Stimulated activated naive B cell treated with anti-CD40 and anti-IgM and Interleukin-4, amounts not matched to agents 10 μg/mL and 1 μg/mL and 100 μg/mL, for 72 hours (primary cell): ENCODE measurements at regions not wholly inside any gene's neighbourhood (a gene's known extent, or its start where the extent isn't known, plus 50 kb on each side); places are given as distances from the start of the nearest gene placed in this dataset.
A peak's percentile ranks its signal among the peaks of the same experiment; 100 is the strongest.
"Not testable (repeated sequence)": the region's sequence is repeated elsewhere in the genome, so short reads cannot be mapped to it uniquely, and the experiment has no call there.

Experiments used
- ATAC-seq, 2 donors: fragments of 150-1000 bp; cut with Tn5 transposase; replicated peaks; 2 replicates each; pipeline ENCODE4 v1.10.0; 2021; ENCODE audit warnings: moderate library complexity in 1 of 2
- DNase-seq: peaks from one replicate; pipeline ENCODE4 v3.0.0; 2021
- H3K27ac Mint-ChIP-seq: one replicate; pipeline ENCODE4 v1.8.0; 2022; ENCODE audit warnings: mild to moderate bottlenecking, mixed read lengths
- H3K27me3 Mint-ChIP-seq, 2 donors: one replicate each; pipeline ENCODE4 v1.8.0; 2022; ENCODE audit warnings: mixed read lengths in 2 of 2
- H3K36me3 Mint-ChIP-seq, 2 donors: one replicate each; pipeline ENCODE4 v1.8.0; 2022; ENCODE audit warnings: mixed read lengths in 2 of 2, mild to moderate bottlenecking in 1 of 2
- H3K4me1 Mint-ChIP-seq, 2 donors: one replicate each; pipeline ENCODE4 v1.8.0; 2022; ENCODE audit warnings: mixed read lengths in 2 of 2, mild to moderate bottlenecking in 1 of 2
- H3K4me3 Mint-ChIP-seq, 2 donors: one replicate each; pipeline ENCODE4 v1.8.0; 2022; ENCODE audit warnings: mild to moderate bottlenecking in 2 of 2, mixed read lengths in 2 of 2, moderate library complexity in 1 of 2
- H3K9me3 Mint-ChIP-seq, 2 donors: one replicate each; pipeline ENCODE4 v1.8.0; 2022; ENCODE audit warnings: mixed read lengths in 2 of 2, mild to moderate bottlenecking in 1 of 2

GRCh38 chr4:77501851-77502250, 103.8 kb upstream of the CXCL13 start:
- H3K27ac Mint-ChIP-seq, result no peak overlapping the region
- no peaks in the 10 kb centered on the region for H3K27me3 Mint-ChIP-seq
- peaks cover 3 to 6% of the 10 kb centered on the region in 2 donors for H3K4me1 Mint-ChIP-seq
- no peaks in the 10 kb centered on the region for H3K9me3 Mint-ChIP-seq
- H3K36me3 Mint-ChIP-seq, result no peaks in the 10 kb centered on the region
- DNase-seq, result no peak
- H3K4me3 Mint-ChIP-seq, result no peak overlapping the region
- ATAC-seq, result no peak

DNA sequence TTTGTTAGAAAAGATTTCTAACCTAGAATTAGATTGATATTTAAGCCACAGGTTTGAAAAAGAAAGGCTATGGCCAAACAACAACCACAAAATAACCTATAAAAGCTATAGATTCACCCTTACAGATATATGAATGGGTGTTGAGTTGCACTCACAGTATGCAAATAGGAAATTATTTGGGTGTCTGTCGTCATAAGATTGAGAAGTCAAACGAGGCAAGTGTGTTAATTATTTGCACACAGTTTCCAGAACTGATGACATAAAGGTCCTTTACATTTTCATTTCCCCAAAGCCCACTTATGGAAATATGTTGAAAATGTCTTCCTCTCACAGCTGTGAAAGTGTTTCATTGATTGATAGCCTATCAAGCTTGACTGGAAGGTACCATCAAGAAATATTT, 101.2 kb upstream of the CXCL13 start:
- no peak overlapping the region for H3K4me3 Mint-ChIP-seq
- no peaks in the 10 kb centered on the region for H3K27me3 Mint-ChIP-seq
- ATAC-seq (peak; percentile 53), DNase-seq (no peak)
- H3K4me1 Mint-ChIP-seq, result peaks cover 7 to 12% of the 10 kb centered on the region in 2 donors
- no peak overlapping the region for H3K27ac Mint-ChIP-seq
- no peaks in the 10 kb centered on the region for H3K9me3 Mint-ChIP-seq
- H3K36me3 Mint-ChIP-seq, result no peaks in the 10 kb centered on the region

DNA sequence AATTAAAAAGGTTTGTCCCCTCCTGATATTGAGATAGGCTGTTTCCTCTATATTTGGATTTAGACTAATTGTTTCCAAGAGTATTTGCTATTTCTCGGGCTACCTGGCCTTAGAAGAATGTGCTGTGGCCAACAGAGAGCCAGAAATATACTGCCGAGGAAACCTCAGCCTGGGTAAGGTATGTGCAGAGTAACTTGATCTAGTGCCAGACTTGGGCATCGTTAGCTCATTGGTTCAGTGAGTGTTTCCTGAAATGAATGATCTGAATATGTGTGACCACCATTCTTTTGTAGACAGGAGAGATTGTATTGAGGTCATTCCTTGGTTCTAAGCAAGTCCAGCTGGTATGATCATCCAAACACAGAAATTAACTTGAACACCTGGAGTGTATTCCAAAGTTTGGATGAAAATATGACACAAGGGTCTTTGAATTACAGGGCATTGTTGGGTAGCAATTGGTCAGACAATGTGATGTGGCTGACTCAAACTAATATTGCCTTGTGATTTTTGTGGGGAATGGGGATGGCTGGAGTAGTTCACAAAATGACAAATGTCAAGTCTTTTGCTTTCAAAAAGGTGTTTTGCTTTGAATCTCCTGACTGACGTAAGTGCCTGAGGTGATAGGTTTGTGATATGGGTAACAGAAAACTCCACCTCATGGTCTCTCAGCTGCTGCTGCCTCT, 100.2 kb upstream of the CXCL13 start:
- ATAC-seq (peak in 1 of 2 donors; percentile 31), DNase-seq (no peak)
- H3K27ac Mint-ChIP-seq, result no peak overlapping the region
- peaks cover 7 to 12% of the 10 kb centered on the region in 2 donors for H3K4me1 Mint-ChIP-seq
- no peaks in the 10 kb centered on the region for H3K27me3 Mint-ChIP-seq
- H3K9me3 Mint-ChIP-seq, result no peaks in the 10 kb centered on the region
- H3K36me3 Mint-ChIP-seq, result no peaks in the 10 kb centered on the region
- no peak overlapping the region for H3K4me3 Mint-ChIP-seq

DNA sequence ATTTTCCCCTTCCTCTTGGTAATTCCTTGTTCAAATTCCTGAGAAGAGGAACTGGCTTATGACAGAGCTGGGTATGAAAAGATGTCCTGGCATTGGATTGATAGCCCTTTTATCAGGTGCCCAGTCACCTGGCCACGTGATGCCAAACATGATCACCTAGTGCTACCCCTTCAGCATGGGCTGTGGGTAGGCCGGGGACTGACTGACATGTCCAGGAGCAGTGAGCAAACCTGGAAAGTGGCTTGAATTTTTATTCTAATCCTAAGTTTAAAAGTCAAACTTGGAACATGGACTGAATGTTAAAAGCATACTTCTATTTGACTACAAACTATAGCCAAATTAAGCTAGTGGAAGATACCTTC, 99.7 kb upstream of the CXCL13 start:
- no peaks in the 10 kb centered on the region for H3K27me3 Mint-ChIP-seq
- no peaks in the 10 kb centered on the region for H3K36me3 Mint-ChIP-seq
- H3K27ac Mint-ChIP-seq, result no peak overlapping the region
- H3K9me3 Mint-ChIP-seq, result no peaks in the 10 kb centered on the region
- peaks cover 7 to 12% of the 10 kb centered on the region in 2 donors for H3K4me1 Mint-ChIP-seq
- ATAC-seq (no peak), DNase-seq (no peak)
- H3K4me3 Mint-ChIP-seq, result no peak overlapping the region

DNA sequence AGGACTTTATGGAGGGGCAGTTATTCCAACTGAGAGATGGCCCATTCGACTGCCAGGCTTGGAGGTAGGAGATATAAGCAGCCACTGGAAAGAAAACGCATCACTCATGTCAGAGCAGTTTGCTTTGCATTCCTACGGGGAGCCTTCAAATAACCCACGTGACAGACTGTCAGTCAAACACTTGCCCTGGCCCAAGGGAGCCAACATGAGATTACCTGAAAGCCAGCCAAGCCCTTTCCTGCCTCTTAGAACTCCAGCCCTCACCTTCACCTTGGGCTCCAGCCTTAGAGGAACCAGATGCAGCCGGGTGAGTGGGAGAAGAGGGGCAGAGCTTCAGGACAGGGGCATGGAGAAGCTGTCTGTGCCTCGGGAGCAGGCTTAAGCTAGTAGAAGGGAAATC, 95.3 kb upstream of the CXCL13 start:
- DNase-seq (no peak), ATAC-seq (no peak)
- H3K36me3 Mint-ChIP-seq, result no peaks in the 10 kb centered on the region
- peaks cover 4 to 6% of the 10 kb centered on the region in 2 donors for H3K4me1 Mint-ChIP-seq
- no peak overlapping the region for H3K27ac Mint-ChIP-seq
- no peak overlapping the region for H3K4me3 Mint-ChIP-seq
- no peaks in the 10 kb centered on the region for H3K27me3 Mint-ChIP-seq
- H3K9me3 Mint-ChIP-seq, result no peaks in the 10 kb centered on the region

- Mint-ChIP-seq H3K4me1 (no peaks in the 10 kb centered on the region), H3K27me3 (peaks cover 7 to 12% of the 10 kb centered on the region in 2 donors)
Measured at GRCh38 chr4:77525538-77525937, 80.1 kb upstream of the CXCL13 start.

GRCh38 chr4:77527900-77528299, 77.7 kb upstream of the CXCL13 start:
- H3K36me3 Mint-ChIP-seq, H3K9me3 Mint-ChIP-seq, ATAC-seq, H3K4me1 Mint-ChIP-seq, H3K27ac Mint-ChIP-seq, H3K4me3 Mint-ChIP-seq, DNase-seq: not testable (repeated sequence)
- peaks cover 7 to 10% of the 10 kb centered on the region in 2 donors for H3K27me3 Mint-ChIP-seq

More at GRCh38 chr4:77525538-77525937, 80.1 kb upstream of the CXCL13 start:
- DNase-seq (no peak), ATAC-seq (no peak)
- Mint-ChIP-seq H3K36me3 (peaks cover 0 to 4% of the 10 kb centered on the region in 2 donors), H3K4me3 (no peak overlapping the region), H3K9me3 (peaks cover 0 to 2% of the 10 kb centered on the region in 2 donors), H3K27ac (no peak overlapping the region)

- ATAC-seq (no peak), DNase-seq (no peak)
- Mint-ChIP-seq H3K9me3 (peaks cover 4 to 12% of the 10 kb centered on the region in 2 donors), H3K27me3 (no peaks in the 10 kb centered on the region), H3K4me1 (no peaks in the 10 kb centered on the region), H3K27ac (no peak overlapping the region), H3K36me3 (peaks cover 4 to 6% of the 10 kb centered on the region in 2 donors), H3K4me3 (no peak overlapping the region)
Measured at GRCh38 chr4:77538144-77538543, 67.5 kb upstream of the CXCL13 start.

- H3K4me3 Mint-ChIP-seq, result no peak overlapping the region
- ATAC-seq, result no peak
- H3K9me3 Mint-ChIP-seq, result peaks cover 4 to 12% of the 10 kb centered on the region in 2 donors
- H3K27me3 Mint-ChIP-seq, result no peaks in the 10 kb centered on the region
- H3K36me3 Mint-ChIP-seq, result peaks cover 4 to 6% of the 10 kb centered on the region in 2 donors
- no peak for DNase-seq
- H3K4me1 Mint-ChIP-seq, result no peaks in the 10 kb centered on the region
- H3K27ac Mint-ChIP-seq, result no peak overlapping the region
Measured at GRCh38 chr4:77538574-77539157, 67.0 kb upstream of the CXCL13 start.
